Jurkat, Clone E6-1 (cell line): ENCODE measurements at regions not wholly inside any gene's neighbourhood (a gene's known extent, or its start where the extent isn't known, plus 50 kb on each side); places are given as distances from the start of the nearest gene placed in this dataset.

Experiments
- DNase-seq: peaks from one replicate; pipeline ENCODE4 v3.0.0-alpha.2; 2011; ENCODE audit warnings: low read depth, low spot score
- H3K4me3 ChIP-seq: 2 replicates; pipeline ENCODE4 v1.5.1; 2011; ENCODE audit warnings: mild to moderate bottlenecking, low read length, control low read depth, moderate library complexity

DNA sequence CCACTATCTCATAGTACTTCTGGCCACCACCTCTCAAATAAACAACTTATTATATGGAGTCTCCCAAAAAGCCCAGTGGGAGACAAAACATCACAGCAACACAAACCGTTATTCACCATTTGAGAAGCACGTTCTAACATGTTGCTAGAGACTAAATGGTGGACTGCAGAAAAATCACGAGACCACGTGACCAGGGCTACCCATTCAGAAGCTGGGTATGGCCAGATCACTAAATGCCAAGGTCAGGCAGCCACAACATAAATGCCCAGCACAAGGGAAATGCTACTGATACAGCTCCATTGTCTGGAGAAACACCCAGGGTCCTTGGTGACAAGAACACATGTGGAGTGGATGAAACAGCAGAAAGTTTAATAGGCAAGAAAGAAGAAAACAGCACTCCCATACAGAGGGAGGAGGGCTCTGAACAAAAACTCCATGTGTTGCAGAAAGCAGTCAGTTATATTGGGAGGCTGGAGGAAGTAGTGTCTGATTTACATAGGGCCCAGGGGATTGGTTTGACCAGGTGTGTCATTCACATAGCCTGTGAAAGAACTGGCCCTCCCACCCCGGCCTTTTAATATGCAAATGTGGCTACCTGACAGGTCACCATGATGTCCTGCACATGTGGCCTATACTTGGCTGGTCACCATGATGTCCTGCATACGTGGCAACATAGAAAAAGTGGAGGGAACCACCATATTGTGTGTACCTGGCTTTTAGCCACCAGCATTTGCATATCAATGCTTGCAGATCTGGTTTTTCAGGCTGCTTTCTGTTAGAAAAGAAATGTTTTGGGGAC, 97.2 kb downstream of the TRIM36 start:
- no peak for DNase-seq
- no peak overlapping the region for H3K4me3 ChIP-seq

DNA sequence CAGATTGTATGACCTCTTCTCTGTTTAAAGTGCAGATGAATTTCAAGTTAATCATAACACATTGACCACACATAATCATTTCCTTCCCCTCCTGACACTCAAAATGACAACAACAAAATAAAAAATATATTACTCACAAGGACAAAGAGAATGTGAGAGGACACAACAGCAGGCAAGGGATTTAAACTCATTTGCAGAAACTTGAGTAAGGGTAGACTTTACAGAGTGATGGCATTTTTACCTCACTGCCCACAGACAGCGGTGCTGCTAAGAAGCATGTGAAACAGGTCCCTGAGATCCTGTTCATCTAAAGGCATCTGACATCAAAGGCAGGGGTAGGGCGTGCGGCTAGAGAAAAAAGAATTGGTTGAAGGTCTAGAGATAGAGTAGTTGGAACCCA, 99.0 kb downstream of the TRIM36 start:
- DNase-seq, result no peak
- H3K4me3 ChIP-seq, result no peak overlapping the region

GRCh38 chr5:115069087-115069968, 100.4 kb downstream of the TRIM36 start:
- no peak overlapping the region for H3K4me3 ChIP-seq
- peak; percentile 48 for DNase-seq

- no peak for DNase-seq
- H3K4me3 ChIP-seq, result no peak overlapping the region
Observed at GRCh38 chr5:115068239-115069086, 101.2 kb downstream of the TRIM36 start.

GRCh38 chr5:115064380-115064779, 105.3 kb downstream of the TRIM36 start:
- no peak overlapping the region for H3K4me3 ChIP-seq
- DNase-seq, result no peak

DNA sequence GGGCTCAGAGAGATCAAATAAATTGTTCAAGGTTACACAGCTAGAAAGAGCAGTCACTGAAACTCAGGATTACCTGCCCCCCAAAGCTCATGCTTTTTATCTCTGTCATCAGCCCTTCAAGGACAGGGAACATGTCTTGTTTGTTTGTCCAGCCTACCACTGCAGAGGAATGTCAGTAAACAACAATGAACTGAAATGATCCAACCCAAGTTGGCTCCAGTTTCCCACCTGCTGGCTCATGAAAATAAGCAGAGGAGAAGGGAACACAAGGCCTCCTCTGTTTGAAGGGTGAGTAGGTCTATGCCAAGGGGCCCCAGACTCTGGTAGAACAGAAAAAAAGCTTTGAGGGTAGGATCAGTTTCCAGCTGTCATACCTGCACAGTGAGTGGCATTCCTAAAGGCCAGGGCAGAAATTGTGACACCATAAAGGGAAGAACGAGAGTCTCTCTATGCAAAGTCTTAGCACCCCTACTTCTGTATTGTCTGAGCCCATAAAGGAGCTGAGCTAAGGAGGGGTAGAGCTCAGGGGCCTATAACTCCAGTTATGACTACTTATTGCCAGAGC, 115.2 kb downstream of the TRIM36 start:
- no peak for DNase-seq
- no peak overlapping the region for H3K4me3 ChIP-seq

DNA sequence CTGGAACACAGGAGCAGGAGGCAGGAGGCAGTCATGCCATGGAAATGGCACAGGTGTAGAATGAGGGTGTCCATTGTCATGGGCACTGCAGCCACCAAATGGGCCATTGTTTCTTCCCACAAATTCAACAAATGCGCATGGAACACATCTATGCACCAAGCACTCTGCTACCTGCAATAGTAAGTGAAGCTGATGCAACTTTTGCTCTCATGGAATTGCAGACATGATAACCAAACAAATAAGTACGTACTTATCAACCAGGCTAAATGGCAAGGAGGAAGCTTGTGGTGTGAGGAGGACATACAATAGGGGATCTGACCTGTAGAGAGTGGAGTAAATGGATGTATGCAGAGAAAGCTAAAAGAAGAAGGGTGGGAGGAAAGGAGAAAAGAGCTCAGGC, 116.8 kb downstream of the TRIM36 start:
- no peak overlapping the region for H3K4me3 ChIP-seq
- no peak for DNase-seq

DNA sequence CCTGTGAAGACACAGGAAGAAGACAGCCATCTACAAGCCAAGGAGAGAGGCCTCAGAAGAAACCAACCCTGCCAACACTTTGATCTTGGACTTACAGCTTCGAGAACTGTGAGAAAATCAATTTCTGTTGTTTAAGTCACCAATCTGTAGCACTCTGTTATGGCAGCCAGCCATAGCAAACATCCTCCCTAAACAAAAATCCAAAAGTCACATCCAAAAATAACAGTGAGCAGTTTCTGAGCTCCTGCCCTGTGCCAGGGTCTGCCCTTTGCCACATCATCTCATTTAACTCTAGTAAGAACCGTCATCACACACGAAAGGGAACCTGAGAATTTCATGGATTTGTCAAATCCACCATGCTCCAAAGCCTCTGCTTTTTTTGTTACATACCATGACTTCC, 118.8 kb downstream of the TRIM36 start:
- no peak for DNase-seq

GRCh38 chr5:115033861-115034260, 135.8 kb downstream of the TRIM36 start:
- DNase-seq, result peak; percentile 30
- H3K4me3 ChIP-seq, result no peak overlapping the region

More for the DNA sequence above, 118.8 kb downstream of the TRIM36 start:
- H3K4me3 ChIP-seq, result no peak overlapping the region

GRCh38 chr5:115028557-115028956, 141.2 kb downstream of the TRIM36 start:
- no peak overlapping the region for H3K4me3 ChIP-seq
- no peak for DNase-seq

- H3K4me3 ChIP-seq, result no peak overlapping the region
- no peak for DNase-seq
Observed at GRCh38 chr5:115024922-115025321, 144.8 kb downstream of the TRIM36 start.

DNA sequence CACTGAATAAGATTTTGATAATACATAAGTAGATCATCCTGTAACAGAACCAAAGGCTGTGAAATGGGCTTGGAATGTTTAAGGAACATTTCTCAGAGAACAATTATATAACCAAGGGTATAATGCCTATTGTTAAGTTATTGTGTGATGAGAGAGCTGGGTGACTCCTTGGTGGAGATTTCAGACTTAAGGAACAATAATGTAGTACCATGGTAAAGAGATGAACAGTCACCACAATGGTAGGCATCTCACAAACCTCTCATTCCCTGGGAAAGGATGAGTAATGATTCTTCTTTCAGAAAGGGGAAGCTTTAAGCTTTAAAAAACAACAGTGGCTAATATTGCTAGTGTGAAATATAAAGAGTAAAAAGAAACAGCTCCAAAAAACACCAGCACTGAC, 147.4 kb downstream of the TRIM36 start:
- no peak overlapping the region for H3K4me3 ChIP-seq
- DNase-seq, result no peak

DNA sequence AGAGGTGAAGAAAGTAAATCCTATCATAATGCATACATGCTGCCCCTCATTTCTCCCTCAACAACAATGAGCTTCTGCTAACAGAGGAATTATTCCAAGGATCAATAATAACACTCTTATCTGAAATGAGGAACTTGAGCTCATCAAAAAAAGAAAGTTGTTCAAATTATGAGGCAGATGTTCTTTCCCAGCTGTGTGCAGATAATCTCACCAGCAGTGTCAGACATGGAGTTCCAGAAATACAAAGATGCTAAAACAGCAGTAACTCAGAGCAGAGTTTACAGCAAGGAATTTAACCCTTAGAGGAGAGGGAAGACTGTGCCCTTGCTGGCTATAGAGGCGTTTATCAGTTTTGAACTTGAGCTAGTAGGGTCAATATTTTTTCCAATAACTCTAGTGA, 153.1 kb downstream of the TRIM36 start:
- DNase-seq, result no peak
- H3K4me3 ChIP-seq, result no peak overlapping the region

GRCh38 chr5:114999176-114999575, 170.5 kb downstream of the TRIM36 start:
- no peak for DNase-seq
- no peak overlapping the region for H3K4me3 ChIP-seq

DNA sequence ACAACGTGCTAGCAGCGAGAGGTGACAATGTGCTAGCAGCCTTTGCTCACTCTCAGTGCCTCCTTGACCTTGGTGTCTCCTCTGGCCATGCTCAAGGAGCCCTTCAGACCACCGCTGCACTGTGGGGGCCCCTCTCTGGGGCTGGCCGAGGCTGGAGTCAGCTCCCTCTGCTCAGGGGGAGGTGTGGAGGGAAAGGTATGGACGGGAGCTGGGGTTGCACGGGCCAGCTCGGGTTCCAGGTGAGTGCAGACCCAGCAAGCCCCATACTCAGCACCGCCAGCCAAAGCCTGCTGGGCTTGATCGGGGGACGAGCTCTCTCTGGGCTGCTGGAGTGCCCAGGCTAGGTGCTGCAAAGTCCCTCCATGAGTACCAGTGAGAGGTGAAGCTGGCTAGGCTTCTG, 180.2 kb downstream of the TRIM36 start:
- DNase-seq, result no peak
- H3K4me3 ChIP-seq, result no peak overlapping the region

DNA sequence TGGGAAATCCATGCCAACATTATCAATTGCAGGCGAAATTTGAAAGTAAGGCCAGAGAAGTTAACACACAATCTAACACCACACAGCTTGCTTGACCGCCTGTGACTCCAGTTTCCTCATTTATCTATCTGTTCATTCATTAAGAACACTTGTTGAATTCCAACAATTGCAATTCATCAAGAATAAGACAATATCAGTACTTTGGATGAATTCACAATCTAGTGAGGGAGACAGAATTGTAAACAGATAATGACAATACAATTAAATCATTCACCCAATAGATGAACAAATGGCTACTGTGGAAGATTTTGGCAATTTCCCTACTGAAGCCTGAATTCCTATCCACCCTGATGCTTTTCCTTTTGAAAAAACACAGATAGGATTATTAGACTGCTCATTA, 181.6 kb downstream of the TRIM36 start:
- no peak overlapping the region for H3K4me3 ChIP-seq

DNA sequence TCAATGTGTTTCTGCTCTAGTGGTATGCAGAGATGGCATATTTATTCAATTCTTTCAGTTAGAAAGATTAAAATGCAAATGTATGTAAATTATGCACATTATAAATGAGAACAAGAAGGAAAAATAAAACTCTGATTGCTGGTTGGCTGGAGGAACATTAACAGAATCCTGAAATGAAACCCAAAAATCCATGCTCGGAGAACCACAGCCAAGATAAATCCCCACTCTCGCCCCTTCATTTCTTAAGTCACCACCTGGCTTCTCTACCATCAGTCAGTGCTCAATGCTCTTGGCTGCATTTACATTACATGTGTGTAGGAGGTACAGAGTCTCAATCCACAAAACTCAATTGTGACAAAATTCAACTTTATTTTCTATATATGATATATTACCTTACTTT, 184.9 kb downstream of the TRIM36 start:
- no peak for DNase-seq
- no peak overlapping the region for H3K4me3 ChIP-seq

More for the DNA sequence above, 181.6 kb downstream of the TRIM36 start:
- no peak for DNase-seq

DNA sequence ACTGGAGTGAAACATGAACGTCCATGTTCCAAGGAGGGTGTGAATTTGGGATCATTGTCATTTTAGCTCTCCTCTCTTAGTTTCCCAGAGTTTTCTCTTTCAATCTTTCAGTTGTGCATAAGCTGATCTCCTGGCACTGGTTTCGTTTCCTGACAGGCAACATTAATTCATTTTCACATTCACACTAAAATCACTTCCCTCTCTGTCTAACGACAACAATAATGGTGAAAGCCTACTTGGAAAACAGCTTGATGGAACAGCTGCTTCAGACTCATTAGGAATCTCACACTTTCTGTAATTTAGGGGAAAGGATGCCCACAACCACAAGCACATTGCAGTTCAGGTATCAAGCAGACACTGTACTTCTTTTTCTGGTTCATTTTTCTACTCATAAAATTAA, 188.6 kb downstream of the TRIM36 start:
- no peak overlapping the region for H3K4me3 ChIP-seq
- no peak for DNase-seq

- H3K4me3 ChIP-seq, result no peak overlapping the region
- DNase-seq, result no peak
Observed at GRCh38 chr5:114977979-114978573, 191.6 kb downstream of the TRIM36 start.
